ENCODE measurements at regions not wholly inside any gene's neighbourhood (a gene's known extent, or its start where the extent isn't known, plus 50 kb on each side); places are given as distances from the start of the nearest gene placed in this dataset.

GRCh38 chr16:79792076-79792475 lies 191.5 kb upstream of the MAF start:
- Histone ChIP-seq H3K4me1 (ENCODE audit: insufficient read depth, low read length) (no peaks in the 10 kb centered on the region), H3K36me3 (ENCODE audit: low read depth, low read length) (no peaks in the 10 kb centered on the region), H3K79me2 (ENCODE audit: low read length) (no peaks in the 10 kb centered on the region), H3F3A (ENCODE audit: low read length, unreplicated experiment) (no peaks in the 10 kb centered on the region), H3K9me3 (ENCODE audit: low read length) (no peaks in the 10 kb centered on the region), H3K27ac (ENCODE audit: low read length) (no peak overlapping the region), H4K20me1 (ENCODE audit: low read length) (no peaks in the 10 kb centered on the region), H3K9me2 (replicated peaks; ENCODE audit: low read length) (no peaks in the 10 kb centered on the region), H2AFZ (ENCODE audit: low read length) (no peak overlapping the region), H3K4me3 (ENCODE audit: low read length) (no peak overlapping the region), H3K4me2 (ENCODE audit: low read length) (no peak overlapping the region), H3K27me3 (ENCODE audit: low read length) (no peaks in the 10 kb centered on the region), H3K9ac (ENCODE audit: low read length) (no peak overlapping the region)
- POLR2A ChIA-PET (ENCODE audit: unreplicated experiment), result no interaction called here
- CTCF ChIA-PET, result no interaction called here
- intact Hi-C loops (cut with micrococcal nuclease), result no loop called here
- ATAC-seq, result no peak
- TF ChIP-seq EZH2phosphoT487 (IDR thresholded peaks at IDR 0.05; ENCODE audit: borderline replicate concordance, low read length), result no peak
- DNase-seq, result no peak
- BruUV-seq (replicated peaks), result no TSS peak

DNA sequence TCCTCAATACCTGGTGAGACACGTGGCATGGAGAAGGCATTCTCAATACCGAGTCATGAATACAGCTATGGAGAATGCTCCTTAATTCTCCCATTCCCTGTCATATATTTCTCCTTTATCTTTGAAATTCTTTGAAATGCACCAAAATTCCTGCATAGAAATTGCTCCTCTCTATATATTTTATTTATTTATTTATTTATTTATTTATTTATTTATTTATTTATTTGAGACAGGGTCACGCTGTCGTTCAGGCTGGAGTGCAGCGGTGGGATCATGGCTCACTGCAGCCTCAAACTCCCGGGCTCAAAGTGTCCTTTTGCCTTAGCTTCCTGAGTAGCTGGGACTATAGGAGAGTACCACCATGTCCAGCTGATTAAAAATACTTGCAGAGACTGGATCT lies 190.3 kb upstream of the MAF start:
- no TSS peak for BruUV-seq (replicated peaks)
- TF ChIP-seq, protein P1, sequence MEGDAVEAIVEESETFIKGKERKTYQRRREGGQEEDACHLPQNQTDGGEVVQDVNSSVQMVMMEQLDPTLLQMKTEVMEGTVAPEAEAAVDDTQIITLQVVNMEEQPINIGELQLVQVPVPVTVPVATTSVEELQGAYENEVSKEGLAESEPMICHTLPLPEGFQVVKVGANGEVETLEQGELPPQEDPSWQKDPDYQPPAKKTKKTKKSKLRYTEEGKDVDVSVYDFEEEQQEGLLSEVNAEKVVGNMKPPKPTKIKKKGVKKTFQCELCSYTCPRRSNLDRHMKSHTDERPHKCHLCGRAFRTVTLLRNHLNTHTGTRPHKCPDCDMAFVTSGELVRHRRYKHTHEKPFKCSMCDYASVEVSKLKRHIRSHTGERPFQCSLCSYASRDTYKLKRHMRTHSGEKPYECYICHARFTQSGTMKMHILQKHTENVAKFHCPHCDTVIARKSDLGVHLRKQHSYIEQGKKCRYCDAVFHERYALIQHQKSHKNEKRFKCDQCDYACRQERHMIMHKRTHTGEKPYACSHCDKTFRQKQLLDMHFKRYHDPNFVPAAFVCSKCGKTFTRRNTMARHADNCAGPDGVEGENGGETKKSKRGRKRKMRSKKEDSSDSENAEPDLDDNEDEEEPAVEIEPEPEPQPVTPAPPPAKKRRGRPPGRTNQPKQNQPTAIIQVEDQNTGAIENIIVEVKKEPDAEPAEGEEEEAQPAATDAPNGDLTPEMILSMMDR (conservative IDR thresholded peaks at IDR 0.05; ENCODE audit: low read depth, low read length), result no peak
- TF ChIP-seq EZH2phosphoT487 (IDR thresholded peaks at IDR 0.05; ENCODE audit: borderline replicate concordance, low read length) (no peak), EZH2 (IDR thresholded peaks at IDR 0.05; ENCODE audit: low read length, unreplicated experiment) (no peak)
- Histone ChIP-seq H3K9me3 (ENCODE audit: low read length) (no peaks in the 10 kb centered on the region), H3K9ac (ENCODE audit: low read length) (no peak overlapping the region), H3K9me2 (replicated peaks; ENCODE audit: low read length) (no peaks in the 10 kb centered on the region), H3K4me1 (ENCODE audit: insufficient read depth, low read length) (no peaks in the 10 kb centered on the region), H2AFZ (ENCODE audit: low read length) (no peak overlapping the region), H3K27me3 (ENCODE audit: low read length) (no peaks in the 10 kb centered on the region), H3K4me3 (ENCODE audit: low read length) (no peak overlapping the region), H4K20me1 (ENCODE audit: low read length) (no peaks in the 10 kb centered on the region), H3K27ac (ENCODE audit: low read length) (no peak overlapping the region), H3K4me2 (ENCODE audit: low read length) (no peak overlapping the region), H3K79me2 (ENCODE audit: low read length) (no peaks in the 10 kb centered on the region), H3K36me3 (ENCODE audit: low read depth, low read length) (no peaks in the 10 kb centered on the region), H3F3A (ENCODE audit: low read length, unreplicated experiment) (no peaks in the 10 kb centered on the region)
- DNase-seq (no peak), ATAC-seq (no peak)
- intact Hi-C loops (cut with micrococcal nuclease), result no loop called here
- ChIA-PET POLR2A (ENCODE audit: unreplicated experiment) (no interaction called here), CTCF (no interaction called here)

GRCh38 chr16:79788949-79789348 lies 188.4 kb upstream of the MAF start:
- no peaks in the 10 kb centered on the region for H4K20me1 ChIP-seq (ENCODE audit: low read length)
- H2AFZ ChIP-seq (ENCODE audit: low read length), result no peak overlapping the region
- no TSS peak for BruUV-seq (replicated peaks)
- DNase-seq (no peak), ATAC-seq (no peak)
- H3K9me3 ChIP-seq (ENCODE audit: low read length), result no peaks in the 10 kb centered on the region
- ChIA-PET POLR2A (ENCODE audit: unreplicated experiment) (no interaction called here), CTCF (no interaction called here)
- no peaks in the 10 kb centered on the region for H3K79me2 ChIP-seq (ENCODE audit: low read length)
- no peaks in the 10 kb centered on the region for H3K36me3 ChIP-seq (ENCODE audit: low read depth, low read length)
- no peak overlapping the region for H3K27ac ChIP-seq (ENCODE audit: low read length)
- no peak overlapping the region for H3K4me3 ChIP-seq (ENCODE audit: low read length)
- H3K9ac ChIP-seq (ENCODE audit: low read length), result no peak overlapping the region
- no peaks in the 10 kb centered on the region for H3K27me3 ChIP-seq (ENCODE audit: low read length)
- intact Hi-C loops (cut with micrococcal nuclease), result no loop called here
- TF ChIP-seq, protein P1 (conservative IDR thresholded peaks at IDR 0.05; ENCODE audit: low read depth, low read length), result no peak
- TF ChIP-seq EZH2 (IDR thresholded peaks at IDR 0.05; ENCODE audit: low read length, unreplicated experiment) (no peak), EZH2phosphoT487 (IDR thresholded peaks at IDR 0.05; ENCODE audit: borderline replicate concordance, low read length) (no peak)
- H3K4me2 ChIP-seq (ENCODE audit: low read length), result no peak overlapping the region
- H3K9me2 ChIP-seq (replicated peaks; ENCODE audit: low read length), result no peaks in the 10 kb centered on the region
- no peaks in the 10 kb centered on the region for H3F3A ChIP-seq (ENCODE audit: low read length, unreplicated experiment)
- no peaks in the 10 kb centered on the region for H3K4me1 ChIP-seq (ENCODE audit: insufficient read depth, low read length)

All from PC-3 (cell line).